Breast epithelium (tissue), 4 donors: ENCODE measurements at regions not wholly inside any gene's neighbourhood (a gene's known extent, or its start where the extent isn't known, plus 50 kb on each side); places are given as distances from the start of the nearest gene placed in this dataset.

Source experiments
- DNase-seq, 2 donors: peaks; one replicate each; pipeline ENCODE4 v3.0.0-alpha.2; 2019; ENCODE audit warnings: low spot score in 2 of 2
- H3K27ac ChIP-seq, 2 donors: fragments of 200-600 bp; sonication (generic) in 1 of 2; one replicate each; pipeline ENCODE4 v1.5.1; 2016 to 2019; ENCODE audit warnings: mild to moderate bottlenecking in 1 of 2
- H3K27me3 ChIP-seq, 2 donors: fragments of 200-600 bp; sonication (generic) in 1 of 2; one replicate each; pipeline versions ENCODE4 v1.5.1 to v1.6.0; 2017 to 2019; ENCODE audit warnings: control low read depth in 1 of 2, mild to moderate bottlenecking in 1 of 2
- H3K36me3 ChIP-seq: fragments of 200-600 bp; one replicate; pipeline ENCODE4 v1.5.1; 2019
- H3K4me1 ChIP-seq, 2 donors: fragments of 200-600 bp; sonication (generic); one replicate each; pipeline ENCODE4 v1.5.1; 2016 to 2019; ENCODE audit warnings: control low read depth in 1 of 2
- H3K4me3 ChIP-seq, 3 donors: fragments of 200-600 bp; sonication (generic); 1 replicate in 2 of 3; 2 replicates in 1 of 3; pipeline ENCODE4 v1.5.1; 2016 to 2019; ENCODE audit warnings: mild to moderate bottlenecking in 3 of 3, moderate library complexity in 2 of 3
- H3K9me3 ChIP-seq, 2 donors: fragments of 200-600 bp; sonication (generic) in 1 of 2; one replicate each; pipeline ENCODE4 v1.5.1; 2016 to 2019; ENCODE audit warnings: control low read depth in 1 of 2
- POLR2A ChIP-seq: fragments of 450-650 bp; IDR thresholded peaks from one replicate; pipeline ENCODE4 v1.6.1; 2016; ENCODE audit warnings: antibody characterized with exemption, mild to moderate bottlenecking, moderate library complexity
- POLR2AphosphoS5 ChIP-seq, 3 donors: sonication (generic); formaldehyde crosslinking; IDR thresholded peaks; one replicate each; pipeline ENCODE4 v1.6.1; 2017; ENCODE audit warnings: antibody characterized with exemption in 3 of 3
- intact Hi-C: fragments of 100-400 bp; cut with DNase I; formaldehyde crosslinking; loops from one replicate; pipeline ENCODE4 v1.15.1; 2023; ENCODE audit warnings: low total_unique reads
- TF ChIP-seq, protein P1 (sequence below), 3 donors: fragments of 450-650 bp; IDR thresholded peaks; one replicate each; pipeline ENCODE4 v1.5.1; 2016 to 2017; ENCODE audit warnings: antibody characterized with exemption in 3 of 3, mild to moderate bottlenecking in 3 of 3, moderate library complexity in 3 of 3

DNA sequence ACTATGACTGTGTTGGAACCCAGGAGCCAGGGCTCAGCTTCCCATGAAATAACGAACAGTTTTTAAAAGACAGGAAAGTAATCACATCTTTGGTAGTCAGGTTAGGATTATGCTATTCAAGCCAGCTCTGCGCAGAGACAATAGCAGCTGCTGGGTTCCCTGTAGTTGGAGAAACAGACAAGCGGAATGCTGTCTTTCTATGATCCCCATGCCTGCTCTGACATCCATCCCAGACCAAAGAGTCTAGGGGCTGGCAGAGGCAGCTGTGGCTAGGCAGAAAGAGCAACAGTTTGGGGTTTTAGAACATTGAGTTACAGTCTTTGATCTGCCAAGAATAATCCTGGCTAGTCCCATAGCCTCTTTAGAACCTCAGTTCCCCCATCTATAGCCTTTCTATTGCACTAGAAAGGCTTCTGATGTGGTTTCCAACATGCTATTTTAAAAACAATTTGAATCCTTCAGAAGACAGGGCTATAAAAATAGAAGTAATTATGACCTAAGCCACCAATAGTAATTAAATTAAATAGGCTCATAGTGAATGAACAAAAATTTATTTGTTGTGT lies 146.8 kb downstream of the MTX2 start:
- TF ChIP-seq POLR2A = no peak
- Histone ChIP-seq H3K27me3 (no peaks in the 10 kb centered on the region), H3K9me3 (peaks cover 0 to 2% of the 10 kb centered on the region in 2 donors), H3K4me1 (no peaks in the 10 kb centered on the region), H3K4me3 (no peak overlapping the region), H3K27ac (no peak overlapping the region), H3K36me3 (no peaks in the 10 kb centered on the region)
- intact Hi-C loops = no loop called here
- no peak for DNase-seq

- no peak overlapping the region for H3K27ac ChIP-seq
- intact Hi-C loops = no loop called here
Observed at GRCh38 chr2:176418768-176419167, 149.5 kb downstream of the MTX2 start.

GRCh38 chr2:176419591-176420071 lies 150.4 kb downstream of the MTX2 start:
- H3K9me3 ChIP-seq = peaks cover 0 to 2% of the 10 kb centered on the region in 2 donors
- H3K27ac ChIP-seq = peak overlapping the region in 1 of 2 donors; percentile 32
- no peak overlapping the region for H3K4me3 ChIP-seq
- TF ChIP-seq POLR2AphosphoS5 (IDR thresholded peaks at IDR 0.05) (no peak), POLR2A (no peak)
- TF ChIP-seq, protein P1, sequence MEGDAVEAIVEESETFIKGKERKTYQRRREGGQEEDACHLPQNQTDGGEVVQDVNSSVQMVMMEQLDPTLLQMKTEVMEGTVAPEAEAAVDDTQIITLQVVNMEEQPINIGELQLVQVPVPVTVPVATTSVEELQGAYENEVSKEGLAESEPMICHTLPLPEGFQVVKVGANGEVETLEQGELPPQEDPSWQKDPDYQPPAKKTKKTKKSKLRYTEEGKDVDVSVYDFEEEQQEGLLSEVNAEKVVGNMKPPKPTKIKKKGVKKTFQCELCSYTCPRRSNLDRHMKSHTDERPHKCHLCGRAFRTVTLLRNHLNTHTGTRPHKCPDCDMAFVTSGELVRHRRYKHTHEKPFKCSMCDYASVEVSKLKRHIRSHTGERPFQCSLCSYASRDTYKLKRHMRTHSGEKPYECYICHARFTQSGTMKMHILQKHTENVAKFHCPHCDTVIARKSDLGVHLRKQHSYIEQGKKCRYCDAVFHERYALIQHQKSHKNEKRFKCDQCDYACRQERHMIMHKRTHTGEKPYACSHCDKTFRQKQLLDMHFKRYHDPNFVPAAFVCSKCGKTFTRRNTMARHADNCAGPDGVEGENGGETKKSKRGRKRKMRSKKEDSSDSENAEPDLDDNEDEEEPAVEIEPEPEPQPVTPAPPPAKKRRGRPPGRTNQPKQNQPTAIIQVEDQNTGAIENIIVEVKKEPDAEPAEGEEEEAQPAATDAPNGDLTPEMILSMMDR (IDR thresholded peaks at IDR 0.05) = no peak
- no peaks in the 10 kb centered on the region for H3K4me1 ChIP-seq
- H3K36me3 ChIP-seq = no peaks in the 10 kb centered on the region
- DNase-seq = no peak
- H3K27me3 ChIP-seq = no peaks in the 10 kb centered on the region
- intact Hi-C loops = no loop called here

More at GRCh38 chr2:176418768-176419167, 149.5 kb downstream of the MTX2 start:
- no peaks in the 10 kb centered on the region for H3K4me1 ChIP-seq
- H3K4me3 ChIP-seq = no peak overlapping the region
- H3K36me3 ChIP-seq = no peaks in the 10 kb centered on the region
- TF ChIP-seq, protein P1 (IDR thresholded peaks at IDR 0.05) = no peak
- TF ChIP-seq POLR2AphosphoS5 (IDR thresholded peaks at IDR 0.05) (no peak), POLR2A (no peak)
- H3K9me3 ChIP-seq = peaks cover 0 to 2% of the 10 kb centered on the region in 2 donors
- no peak for DNase-seq
- no peaks in the 10 kb centered on the region for H3K27me3 ChIP-seq

- no peaks in the 10 kb centered on the region for H3K36me3 ChIP-seq
- H3K27ac ChIP-seq = no peak overlapping the region
- intact Hi-C loops = no loop called here
- no peak for TF ChIP-seq POLR2A
- TF ChIP-seq, protein P1 (IDR thresholded peaks at IDR 0.05) = no peak
- TF ChIP-seq POLR2AphosphoS5 (IDR thresholded peaks at IDR 0.05) = no peak
- H3K27me3 ChIP-seq = no peaks in the 10 kb centered on the region
- peaks cover 0 to 2% of the 10 kb centered on the region in 2 donors for H3K9me3 ChIP-seq
- no peak overlapping the region for H3K4me3 ChIP-seq
- DNase-seq = no peak
- no peaks in the 10 kb centered on the region for H3K4me1 ChIP-seq
Observed at GRCh38 chr2:176421297-176422050, 152.2 kb downstream of the MTX2 start.

- no peak overlapping the region for H3K4me3 ChIP-seq
- H3K36me3 ChIP-seq = no peaks in the 10 kb centered on the region
- intact Hi-C loops = no loop called here
- DNase-seq = no peak
- H3K4me1 ChIP-seq = no peaks in the 10 kb centered on the region
- peaks cover 0 to 2% of the 10 kb centered on the region in 2 donors for H3K9me3 ChIP-seq
- H3K27ac ChIP-seq = no peak overlapping the region
- H3K27me3 ChIP-seq = no peaks in the 10 kb centered on the region
- TF ChIP-seq POLR2AphosphoS5 (IDR thresholded peaks at IDR 0.05) (no peak), POLR2A (no peak)
- TF ChIP-seq, protein P1 (IDR thresholded peaks at IDR 0.05) = no peak
Observed at GRCh38 chr2:176423819-176424218, 154.6 kb downstream of the MTX2 start.
